SU-DHL-6 (cell line): ENCODE measurements at regions not wholly inside any gene's neighbourhood (a gene's known extent, or its start where the extent isn't known, plus 50 kb on each side); places are given as distances from the start of the nearest gene placed in this dataset.

Experiments used
- H2AFZ ChIP-seq: fragments of 200-600 bp; sonication (generic); 2 replicates; pipeline ENCODE4 v1.6.1; 2014; ENCODE audit warnings: low read depth, mild to moderate bottlenecking, moderate library complexity, mixed read lengths, antibody characterized with exemption, low read length; ENCODE audit not compliant: severe bottlenecking
- H3F3A ChIP-seq: fragments of 200-600 bp; shearing (Covaris generic); 2 replicates; pipeline ENCODE4 v1.6.0; 2016; ENCODE audit warnings: antibody characterized with exemption, mild to moderate bottlenecking; ENCODE audit not compliant: insufficient read depth
- H3K27ac ChIP-seq: fragments of 200-600 bp; sonication (generic); 2 replicates; pipeline ENCODE4 v1.5.1; 2016; ENCODE audit warnings: low read depth, mild to moderate bottlenecking, low read length, moderate library complexity, mixed read lengths
- H3K27me3 ChIP-seq: fragments of 200-600 bp; sonication (generic), shearing (Covaris generic); 2 replicates; pipeline ENCODE4 v1.6.0; 2014; ENCODE audit warnings: mild to moderate bottlenecking, low read length
- H3K36me3 ChIP-seq: fragments of 200-600 bp; sonication (generic); 2 replicates; pipeline ENCODE4 v1.6.1; 2014; ENCODE audit warnings: mild to moderate bottlenecking, low read length, mixed read lengths
- H3K4me2 ChIP-seq: fragments of 300-600, 200-600 bp; shearing (Covaris generic), sonication (generic); 2 replicates; pipeline ENCODE4 v1.6.0; 2014; ENCODE audit warnings: low read length, low read depth, mild to moderate bottlenecking; ENCODE audit not compliant: poor library complexity, severe bottlenecking
- H3K4me3 ChIP-seq: fragments of 200-600 bp; sonication (generic); 2 replicates; pipeline ENCODE4 v1.5.1; 2014; ENCODE audit warnings: antibody characterized with exemption, low read length, mild to moderate bottlenecking, mixed read lengths; ENCODE audit not compliant: insufficient read depth, poor library complexity, severe bottlenecking
- H3K79me2 ChIP-seq: fragments of 200-600 bp; sonication (generic); 2 replicates; pipeline ENCODE4 v1.6.1; 2014; ENCODE audit warnings: mild to moderate bottlenecking, low read length, moderate library complexity; ENCODE audit not compliant: insufficient read depth
- H3K9ac ChIP-seq: fragments of 200-600 bp; sonication (generic); 2 replicates; pipeline ENCODE4 v1.7.0; 2014; ENCODE audit warnings: mild to moderate bottlenecking, low read length
- H3K9me2 ChIP-seq: fragments of 200-600 bp; sonication (generic); replicated peaks from 2 replicates; pipeline ENCODE4 v1.6.1; 2014; ENCODE audit warnings: low read length; ENCODE audit not compliant: insufficient read depth
- H3K9me3 ChIP-seq: fragments of 200-600 bp; sonication (generic); 2 replicates; pipeline ENCODE4 v1.6.1; 2014; ENCODE audit warnings: low read length, mixed read lengths; ENCODE audit not compliant: insufficient read depth
- H4K20me1 ChIP-seq: fragments of 200-600 bp; sonication (generic); 2 replicates; pipeline ENCODE4 v1.6.1; 2014; ENCODE audit warnings: low read depth, mild to moderate bottlenecking, antibody characterized with exemption, low read length, moderate library complexity, mixed read lengths
- CTCF ChIP-seq: fragments of 200-600 bp; sonication (generic); IDR thresholded peaks from one replicate; pipeline ENCODE4 v1.5.1; 2017; ENCODE audit warnings: antibody characterized with exemption, mild to moderate bottlenecking, low read length, moderate library complexity; ENCODE audit not compliant: insufficient read depth, poor library complexity, severe bottlenecking
- EZH2phosphoT487 ChIP-seq: fragments of 200-600 bp; sonication (generic), shearing (Covaris generic); conservative IDR thresholded peaks from 2 replicates; pipeline ENCODE4 v1.6.1; 2018; ENCODE audit warnings: mild to moderate bottlenecking, antibody characterized with exemption, low read length, moderate library complexity, mixed read lengths

GRCh38 chr16:62939687-62940086 is 903.4 kb upstream of the CDH8 start:
- Histone ChIP-seq H3K79me2 (no peaks in the 10 kb centered on the region), H2AFZ (no peak overlapping the region), H3K9ac (no peak overlapping the region), H3K4me3 (no peak overlapping the region), H3K27me3 (no peaks in the 10 kb centered on the region), H3K36me3 (no peaks in the 10 kb centered on the region), H3K27ac (no peak overlapping the region), H3K4me2 (no peak overlapping the region), H3F3A (no peaks in the 10 kb centered on the region), H3K9me2 (no peaks in the 10 kb centered on the region), H3K9me3 (no peaks in the 10 kb centered on the region), H4K20me1 (no peaks in the 10 kb centered on the region)
- TF ChIP-seq CTCF (no peak), EZH2phosphoT487 (no peak)

GRCh38 chr16:62933929-62934328 is 897.7 kb upstream of the CDH8 start:
- no peak overlapping the region for H3K4me3 ChIP-seq
- no peak overlapping the region for H3K27ac ChIP-seq
- H3F3A ChIP-seq: no peaks in the 10 kb centered on the region
- H3K79me2 ChIP-seq: no peaks in the 10 kb centered on the region
- TF ChIP-seq EZH2phosphoT487: no peak
- no peak for TF ChIP-seq CTCF
- H2AFZ ChIP-seq: no peak overlapping the region
- H3K9me2 ChIP-seq: no peaks in the 10 kb centered on the region
- H3K4me2 ChIP-seq: no peak overlapping the region
- no peaks in the 10 kb centered on the region for H4K20me1 ChIP-seq
- no peaks in the 10 kb centered on the region for H3K36me3 ChIP-seq
- no peaks in the 10 kb centered on the region for H3K9me3 ChIP-seq
- no peak overlapping the region for H3K9ac ChIP-seq
- no peaks in the 10 kb centered on the region for H3K27me3 ChIP-seq

GRCh38 chr16:62929593-62929992 is 893.4 kb upstream of the CDH8 start:
- Histone ChIP-seq H3K36me3 (no peaks in the 10 kb centered on the region), H3K9ac (no peak overlapping the region), H3K27ac (no peak overlapping the region), H3K27me3 (no peaks in the 10 kb centered on the region), H3K9me3 (no peaks in the 10 kb centered on the region), H4K20me1 (no peaks in the 10 kb centered on the region), H3K9me2 (no peaks in the 10 kb centered on the region), H2AFZ (no peak overlapping the region), H3K4me3 (no peak overlapping the region), H3F3A (no peaks in the 10 kb centered on the region), H3K4me2 (no peak overlapping the region), H3K79me2 (no peaks in the 10 kb centered on the region)
- no peak for TF ChIP-seq EZH2phosphoT487
- no peak for TF ChIP-seq CTCF

GRCh38 chr16:62927122-62927521 is 890.9 kb upstream of the CDH8 start:
- Histone ChIP-seq H3K4me2 (no peak overlapping the region), H3K27ac (no peak overlapping the region), H3K9me2 (no peaks in the 10 kb centered on the region), H3K4me3 (no peak overlapping the region), H4K20me1 (no peaks in the 10 kb centered on the region), H3K9me3 (no peaks in the 10 kb centered on the region), H3F3A (no peaks in the 10 kb centered on the region), H3K36me3 (no peaks in the 10 kb centered on the region), H3K79me2 (no peaks in the 10 kb centered on the region), H2AFZ (no peak overlapping the region), H3K27me3 (no peaks in the 10 kb centered on the region), H3K9ac (no peak overlapping the region)
- TF ChIP-seq CTCF: no peak
- no peak for TF ChIP-seq EZH2phosphoT487
